GM18517 (cell line): ENCODE measurements at regions not wholly inside any gene's neighbourhood (a gene's known extent, or its start where the extent isn't known, plus 50 kb on each side); places are given as distances from the start of the nearest gene placed in this dataset.

Experiments used
- ATAC-seq: cut with Tn5 transposase; IDR thresholded peaks from one replicate; pipeline ENCODE4 v1.9.1; 2021; ENCODE audit warnings: mild to moderate bottlenecking, moderate library complexity; ENCODE audit not compliant: unreplicated experiment

- no peak for ATAC-seq
These were observed 239.0 kb downstream of the EIPR1 start for GRCh38 chr2:3138621-3139020.

- no peak for ATAC-seq
These were observed 239.8 kb downstream of the EIPR1 start for GRCh38 chr2:3137651-3138300.

GRCh38 chr2:3135676-3136075, 241.9 kb downstream of the EIPR1 start:
- no peak for ATAC-seq

GRCh38 chr2:3134026-3134571, 243.5 kb downstream of the EIPR1 start:
- no peak for ATAC-seq

GRCh38 chr2:3132966-3133365, 244.7 kb downstream of the EIPR1 start:
- ATAC-seq = no peak

GRCh38 chr2:3132466-3132865, 245.2 kb downstream of the EIPR1 start:
- ATAC-seq = no peak

GRCh38 chr2:3131636-3132326, 245.8 kb downstream of the EIPR1 start:
- ATAC-seq = no peak

- no peak for ATAC-seq
These were observed 246.6 kb downstream of the EIPR1 start for GRCh38 chr2:3130889-3131635.

GRCh38 chr2:3130444-3130843, 247.2 kb downstream of the EIPR1 start:
- ATAC-seq = no peak

- ATAC-seq = no peak
These were observed 247.8 kb downstream of the EIPR1 start for GRCh38 chr2:3129867-3130266.

- no peak for ATAC-seq
These were observed 248.8 kb downstream of the EIPR1 start for GRCh38 chr2:3128786-3129185.

- ATAC-seq = no peak
These were observed 249.9 kb downstream of the EIPR1 start for GRCh38 chr2:3127710-3128109.

GRCh38 chr2:3126911-3127621, 250.6 kb downstream of the EIPR1 start:
- ATAC-seq = no peak

GRCh38 chr2:3126171-3126910, 251.3 kb downstream of the EIPR1 start:
- ATAC-seq = no peak

- ATAC-seq = no peak
These were observed 251.9 kb downstream of the EIPR1 start for GRCh38 chr2:3125761-3126130.

- no peak for ATAC-seq
These were observed 252.4 kb downstream of the EIPR1 start for GRCh38 chr2:3125001-3125760.

- no peak for ATAC-seq
These were observed 255.1 kb downstream of the EIPR1 start for GRCh38 chr2:3122525-3122924.

- no peak for ATAC-seq
These were observed 256.0 kb downstream of the EIPR1 start for GRCh38 chr2:3121601-3122000.

GRCh38 chr2:3117650-3118216, 259.9 kb downstream of the EIPR1 start:
- no peak for ATAC-seq
